MCF 10A (cell line): ENCODE measurements at regions not wholly inside any gene's neighbourhood (a gene's known extent, or its start where the extent isn't known, plus 50 kb on each side); places are given as distances from the start of the nearest gene placed in this dataset.

Experiments used
- BruUV-seq: library from RNA; stranded (reverse); fragments of 400-500 nt; replicated peaks from 2 replicates; lab custom pipeline; 2021; lab: Mats Ljungman, UMichigan
- CTCF ChIA-PET: fragments of 300-600 bp; sonication (Branson Sonifier 250); formaldehyde crosslinking; extraction: SDS; loops from one replicate; lab custom pipeline; 2021; ENCODE audit warnings: antibody characterized with exemption, inconsistent platforms; lab: Yijun Ruan, JAX
- POLR2A ChIA-PET: fragments of 300-600, 350-650 bp; sonication (Branson Sonifier 250); formaldehyde crosslinking; extraction: SDS; loops from one replicate; lab custom pipeline; 2020; ENCODE audit warnings: antibody characterized with exemption, inconsistent platforms; lab: Yijun Ruan, JAX
- DNase-seq: peaks from one replicate; pipeline ENCODE4 v3.0.0-alpha.2; 2018; ENCODE audit not compliant: unreplicated experiment
- H3K27ac Mint-ChIP-seq: one replicate; pipeline ENCODE4 v1.8.0; 2022; ENCODE audit warnings: mild to moderate bottlenecking, low read depth, mixed read lengths; ENCODE audit not compliant: unreplicated experiment
- H3K27me3 Mint-ChIP-seq: one replicate; pipeline ENCODE4 v1.8.0; 2022; ENCODE audit warnings: mixed read lengths; ENCODE audit not compliant: insufficient read depth, unreplicated experiment
- H3K36me3 Mint-ChIP-seq: one replicate; pipeline ENCODE4 v1.8.0; 2022; ENCODE audit warnings: mild to moderate bottlenecking, moderate library complexity, mixed read lengths; ENCODE audit not compliant: insufficient read depth, unreplicated experiment
- H3K4me1 Mint-ChIP-seq: one replicate; pipeline ENCODE4 v1.8.0; 2022; ENCODE audit warnings: mixed read lengths; ENCODE audit not compliant: insufficient read depth, unreplicated experiment
- H3K4me3 Mint-ChIP-seq: one replicate; pipeline ENCODE4 v1.8.0; 2022; ENCODE audit warnings: mild to moderate bottlenecking, moderate library complexity, mixed read lengths; ENCODE audit not compliant: unreplicated experiment
- H3K9me3 Mint-ChIP-seq: one replicate; pipeline ENCODE4 v1.8.0; 2022; ENCODE audit warnings: mixed read lengths; ENCODE audit not compliant: unreplicated experiment
- intact Hi-C: fragments of 100-400 bp; cut with micrococcal nuclease; formaldehyde crosslinking; loops from 2 replicates; pipeline ENCODE4 v1.14.1; 2022
- TF ChIP-seq, protein P1 (sequence below): fragments of 200-600 bp; IDR thresholded peaks from one replicate; pipeline ENCODE4 v1.8.0; 2022; ENCODE audit warnings: antibody characterized with exemption, mild to moderate bottlenecking; ENCODE audit not compliant: unreplicated experiment

DNA sequence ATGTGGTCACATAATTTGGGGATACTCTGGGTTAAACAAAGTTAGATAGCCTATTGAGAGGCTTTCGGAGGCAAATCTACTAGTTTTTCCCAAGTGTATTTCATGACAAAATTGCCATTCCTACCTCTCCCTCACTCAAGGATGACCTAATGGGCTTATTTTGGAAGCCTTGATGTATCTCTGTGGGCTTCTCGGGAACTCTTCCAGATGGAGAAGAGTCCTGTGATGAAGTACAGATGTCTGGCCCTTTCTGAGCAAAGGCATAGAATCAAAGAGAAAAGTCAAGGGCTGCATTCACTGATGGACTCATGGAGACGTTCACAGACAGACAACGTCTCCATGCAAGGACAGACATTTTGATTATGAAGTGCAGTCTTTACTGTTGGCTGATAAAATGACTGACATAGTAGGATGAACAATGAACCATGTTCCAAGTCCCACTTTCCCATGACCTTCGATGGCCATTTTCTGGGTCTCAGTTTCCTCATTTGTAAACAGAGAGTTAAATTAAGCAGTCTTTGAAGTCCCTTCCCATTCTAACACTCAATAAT lies 347.2 kb upstream of the CD180 start:
- Mint-ChIP-seq H3K27me3 (no peaks in the 10 kb centered on the region), H3K4me1 (peaks cover 6% of the 10 kb centered on the region), H3K27ac (no peak overlapping the region), H3K36me3 (no peaks in the 10 kb centered on the region), H3K9me3 (no peaks in the 10 kb centered on the region), H3K4me3 (no peak overlapping the region)
- intact Hi-C loops = no loop called here
- no TSS peak for BruUV-seq
- TF ChIP-seq, protein P1, sequence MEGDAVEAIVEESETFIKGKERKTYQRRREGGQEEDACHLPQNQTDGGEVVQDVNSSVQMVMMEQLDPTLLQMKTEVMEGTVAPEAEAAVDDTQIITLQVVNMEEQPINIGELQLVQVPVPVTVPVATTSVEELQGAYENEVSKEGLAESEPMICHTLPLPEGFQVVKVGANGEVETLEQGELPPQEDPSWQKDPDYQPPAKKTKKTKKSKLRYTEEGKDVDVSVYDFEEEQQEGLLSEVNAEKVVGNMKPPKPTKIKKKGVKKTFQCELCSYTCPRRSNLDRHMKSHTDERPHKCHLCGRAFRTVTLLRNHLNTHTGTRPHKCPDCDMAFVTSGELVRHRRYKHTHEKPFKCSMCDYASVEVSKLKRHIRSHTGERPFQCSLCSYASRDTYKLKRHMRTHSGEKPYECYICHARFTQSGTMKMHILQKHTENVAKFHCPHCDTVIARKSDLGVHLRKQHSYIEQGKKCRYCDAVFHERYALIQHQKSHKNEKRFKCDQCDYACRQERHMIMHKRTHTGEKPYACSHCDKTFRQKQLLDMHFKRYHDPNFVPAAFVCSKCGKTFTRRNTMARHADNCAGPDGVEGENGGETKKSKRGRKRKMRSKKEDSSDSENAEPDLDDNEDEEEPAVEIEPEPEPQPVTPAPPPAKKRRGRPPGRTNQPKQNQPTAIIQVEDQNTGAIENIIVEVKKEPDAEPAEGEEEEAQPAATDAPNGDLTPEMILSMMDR = no peak
- ChIA-PET CTCF (no interaction called here), POLR2A (no interaction called here)
- DNase-seq = no peak

DNA sequence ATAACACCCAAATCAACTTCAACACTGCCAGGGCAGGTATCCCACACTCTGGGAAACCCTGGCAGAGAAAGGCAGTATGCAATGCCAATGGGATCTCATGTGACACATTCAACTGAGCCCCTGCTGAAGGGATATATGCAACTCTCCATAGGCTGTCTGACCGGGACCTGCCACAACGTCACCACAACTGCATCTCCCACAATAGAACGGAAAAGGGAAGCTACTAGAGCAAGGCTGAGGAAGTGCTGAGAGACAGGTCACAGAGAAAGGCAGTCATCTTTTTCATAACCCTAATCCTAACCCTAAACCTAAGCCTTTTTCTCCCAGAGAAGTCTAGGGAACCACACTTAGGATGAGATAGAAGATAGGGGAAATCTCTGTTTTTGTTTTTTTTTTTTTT lies 345.9 kb upstream of the CD180 start:
- Mint-ChIP-seq H3K36me3 (no peaks in the 10 kb centered on the region), H3K4me3 (no peak overlapping the region), H3K27me3 (no peaks in the 10 kb centered on the region), H3K27ac (no peak overlapping the region), H3K4me1 (no peaks in the 10 kb centered on the region), H3K9me3 (no peaks in the 10 kb centered on the region)
- intact Hi-C loops = no loop called here
- TF ChIP-seq, protein P1 = no peak
- BruUV-seq = no TSS peak
- ChIA-PET POLR2A (interaction anchor here (0.7 kb wide), 2 partner anchors 146 to 160 kb away, joined by 3 read pairs; no protein-coding TSS in a partner anchor), CTCF (interaction anchor here (0.5 kb wide), 1 partner anchor 12 kb away, joined by 3 read pairs; no protein-coding TSS in a partner anchor)
- no peak for DNase-seq

DNA sequence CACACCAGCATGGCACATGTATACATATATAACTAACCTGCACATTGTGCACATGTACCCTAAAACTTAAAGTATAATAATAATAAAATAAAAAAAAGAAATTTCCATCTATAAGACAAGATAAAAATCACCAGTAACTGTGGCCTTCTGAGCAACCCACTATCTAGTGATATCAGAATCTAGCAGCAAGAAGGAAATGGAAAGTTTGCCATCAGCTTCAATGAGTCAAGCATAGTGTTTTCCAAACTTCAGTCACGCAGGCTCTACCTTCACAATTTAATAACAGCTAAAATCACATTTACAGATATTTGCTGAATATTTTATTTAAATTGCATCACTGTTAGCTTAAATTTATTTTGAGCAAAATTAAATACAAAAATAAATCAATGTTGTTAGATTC lies 345.3 kb upstream of the CD180 start:
- Mint-ChIP-seq H3K36me3 (no peaks in the 10 kb centered on the region), H3K4me1 (no peaks in the 10 kb centered on the region), H3K9me3 (no peaks in the 10 kb centered on the region), H3K27ac (no peak overlapping the region), H3K27me3 (no peaks in the 10 kb centered on the region), H3K4me3 (no peak overlapping the region)
- ChIA-PET POLR2A (interaction anchor here (0.7 kb wide), 1 partner anchor 146 kb away, joined by 3 read pairs; no protein-coding TSS in a partner anchor), CTCF (no interaction called here)
- no peak for DNase-seq
- intact Hi-C loops = no loop called here
- TF ChIP-seq, protein P1 = no peak
- no TSS peak for BruUV-seq

DNA sequence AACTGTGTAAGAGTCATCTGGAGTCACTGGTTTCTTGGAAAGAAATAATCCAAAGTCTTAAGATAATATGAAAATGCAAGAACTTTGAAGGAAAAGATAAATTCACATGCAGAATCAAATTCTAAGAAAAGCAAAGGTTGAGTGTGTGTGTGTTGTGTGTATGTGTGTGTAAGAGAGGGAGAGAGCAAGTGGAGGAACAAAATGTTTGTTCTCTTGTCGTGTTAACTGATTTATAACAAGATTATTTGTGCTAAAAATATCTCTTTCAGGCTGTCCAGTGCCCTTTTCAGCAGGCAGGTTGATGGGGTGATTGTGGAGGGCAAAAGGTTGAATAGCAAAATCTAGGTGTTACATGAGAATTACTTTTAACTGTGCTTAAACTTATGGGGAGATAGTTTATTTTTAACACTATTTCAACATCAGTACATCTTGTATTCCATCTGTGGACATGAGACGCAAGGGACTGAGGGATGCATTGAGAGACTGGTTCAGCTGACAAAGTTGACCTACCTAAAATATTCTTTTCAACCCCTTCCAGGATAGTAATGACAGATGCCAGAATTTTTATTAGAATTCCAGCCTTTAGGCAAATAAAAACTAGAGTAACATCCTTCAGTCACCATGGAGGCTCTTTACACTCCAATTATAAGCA lies 342.4 kb upstream of the CD180 start:
- TF ChIP-seq, protein P1 = no peak
- Mint-ChIP-seq H3K4me1 (no peaks in the 10 kb centered on the region), H3K4me3 (no peak overlapping the region), H3K9me3 (no peaks in the 10 kb centered on the region), H3K27me3 (no peaks in the 10 kb centered on the region), H3K27ac (no peak overlapping the region), H3K36me3 (no peaks in the 10 kb centered on the region)
- intact Hi-C loops = no loop called here
- ChIA-PET POLR2A (interaction anchor here (1.0 kb wide), 1 partner anchor 9 kb away, joined by 3 read pairs; no protein-coding TSS in a partner anchor), CTCF (interaction anchor here (0.7 kb wide), 1 partner anchor 220 kb away, joined by 3 read pairs; no protein-coding TSS in a partner anchor)
- DNase-seq = no peak
- BruUV-seq = no TSS peak
